ENCODE measurements at regions not wholly inside any gene's neighbourhood (a gene's known extent, or its start where the extent isn't known, plus 50 kb on each side); places are given as distances from the start of the nearest gene placed in this dataset.

DNA sequence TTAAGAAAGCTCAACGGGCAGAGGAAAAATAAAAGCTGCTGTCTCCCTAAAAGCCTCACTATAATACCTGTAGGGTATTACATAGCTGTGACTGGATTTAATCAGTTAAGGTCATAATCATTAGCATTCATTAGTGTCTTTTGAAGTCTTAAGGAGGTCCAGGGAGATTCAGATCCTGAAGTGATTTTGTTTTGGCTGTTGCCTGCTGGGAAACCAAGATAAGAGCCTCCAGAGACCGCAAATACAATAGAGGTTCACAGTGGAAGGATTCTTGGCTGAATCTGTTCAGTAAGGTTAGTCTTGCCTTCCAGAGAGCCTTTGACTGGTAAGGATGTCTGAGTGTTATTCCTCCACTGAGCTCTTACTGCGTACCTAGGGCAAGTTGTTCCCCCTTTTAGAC lies 54.0 kb upstream of the TNFRSF19 start:
- Histone ChIP-seq H3K9ac (ENCODE audit: extremely low read depth, insufficient read length, low read length) (no peak overlapping the region), H2BK5ac (ENCODE audit: insufficient read length, low read length) (no peak overlapping the region), H2AK5ac (ENCODE audit: insufficient read length, low read length) (no peak overlapping the region), H3K23me2 (ENCODE audit: insufficient read length, low read depth, low read length, poor library complexity, severe bottlenecking) (no peaks in the 10 kb centered on the region), H3K56ac (ENCODE audit: insufficient read length, low read depth, low read length) (no peak overlapping the region), H3K9me3 (ENCODE audit: control insufficient read depth, low read depth, low read length) (no peaks in the 10 kb centered on the region), H3K14ac (ENCODE audit: insufficient read depth, low read length) (no peak overlapping the region), H3K23ac (ENCODE audit: insufficient read length, low read depth, low read length) (no peak overlapping the region), H3K79me2 (ENCODE audit: insufficient read depth, low read length) (no peaks in the 10 kb centered on the region), H3K4me2 (ENCODE audit: insufficient read depth, insufficient read length, low read length) (no peak overlapping the region), H3K18ac (ENCODE audit: insufficient read length, low read depth, low read length) (no peak overlapping the region), H4K20me1 (ENCODE audit: control insufficient read depth, insufficient read depth, insufficient read length) (no peaks in the 10 kb centered on the region), H2BK15ac (ENCODE audit: low read depth, low read length) (no peak overlapping the region), H2BK20ac (ENCODE audit: low read depth, low read length, poor library complexity, severe bottlenecking) (no peak overlapping the region), H2BK120ac (ENCODE audit: low read depth, low read length, poor library complexity, severe bottlenecking) (no peak overlapping the region), H3K79me1 (ENCODE audit: insufficient read depth, low read depth, low read length, poor library complexity, severe bottlenecking) (no peaks in the 10 kb centered on the region), H4K5ac (ENCODE audit: insufficient read length, low read depth, low read length) (no peak overlapping the region), H3T11ph (ENCODE audit: low read length) (no peak overlapping the region), H3K27ac (ENCODE audit: insufficient read length, low read depth, low read length) (no peak overlapping the region), H2AFZ (ENCODE audit: low read length) (no peak overlapping the region), H2BK12ac (ENCODE audit: insufficient read length, low read depth, low read length) (no peak overlapping the region), H3K4ac (ENCODE audit: low read depth, low read length) (no peak overlapping the region), H3K4me1 (ENCODE audit: insufficient read depth, low read length) (0 out of 2 replicates have a peak, but pooled peaks cover under 1% of the 10 kb centered on the region), H4K91ac (ENCODE audit: insufficient read length, low read depth, low read length) (no peak overlapping the region), H4K8ac (replicated peaks; ENCODE audit: insufficient read length, low read depth, low read length) (no peak overlapping the region), H3K27me3 (ENCODE audit: insufficient read depth, low read length) (no peaks in the 10 kb centered on the region)
- Mint-ChIP-seq H3K4me3 (no peak overlapping the region), H3K27me3 (ENCODE audit: low read depth) (no peaks in the 10 kb centered on the region), H3K27ac (no peak overlapping the region), H3K4me1 (peaks cover 17 to 19% of the 10 kb centered on the region in 2 experiments), H3K9me3 (no peaks in the 10 kb centered on the region), H3K36me3 (ENCODE audit: insufficient read depth in 1 of 3, low read depth in 3 of 3) (no peaks in the 10 kb centered on the region)
- DNase-seq = no peak
- TF ChIP-seq, protein P1, sequence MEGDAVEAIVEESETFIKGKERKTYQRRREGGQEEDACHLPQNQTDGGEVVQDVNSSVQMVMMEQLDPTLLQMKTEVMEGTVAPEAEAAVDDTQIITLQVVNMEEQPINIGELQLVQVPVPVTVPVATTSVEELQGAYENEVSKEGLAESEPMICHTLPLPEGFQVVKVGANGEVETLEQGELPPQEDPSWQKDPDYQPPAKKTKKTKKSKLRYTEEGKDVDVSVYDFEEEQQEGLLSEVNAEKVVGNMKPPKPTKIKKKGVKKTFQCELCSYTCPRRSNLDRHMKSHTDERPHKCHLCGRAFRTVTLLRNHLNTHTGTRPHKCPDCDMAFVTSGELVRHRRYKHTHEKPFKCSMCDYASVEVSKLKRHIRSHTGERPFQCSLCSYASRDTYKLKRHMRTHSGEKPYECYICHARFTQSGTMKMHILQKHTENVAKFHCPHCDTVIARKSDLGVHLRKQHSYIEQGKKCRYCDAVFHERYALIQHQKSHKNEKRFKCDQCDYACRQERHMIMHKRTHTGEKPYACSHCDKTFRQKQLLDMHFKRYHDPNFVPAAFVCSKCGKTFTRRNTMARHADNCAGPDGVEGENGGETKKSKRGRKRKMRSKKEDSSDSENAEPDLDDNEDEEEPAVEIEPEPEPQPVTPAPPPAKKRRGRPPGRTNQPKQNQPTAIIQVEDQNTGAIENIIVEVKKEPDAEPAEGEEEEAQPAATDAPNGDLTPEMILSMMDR (conservative IDR thresholded peaks at IDR 0.05) = no peak
- WGBS (ENCODE audit: extremely low coverage, insufficient read length, low lambda C conversion rate) = no CpG with 5 or more reads among the region's 3 CpGs

All from H9 (cell line).